SU-DHL-6 (cell line): ENCODE measurements at regions not wholly inside any gene's neighbourhood (a gene's known extent, or its start where the extent isn't known, plus 50 kb on each side); places are given as distances from the start of the nearest gene placed in this dataset.

Experiments used
- EZH2phosphoT487 ChIP-seq: fragments of 200-600 bp; sonication (generic), shearing (Covaris generic); conservative IDR thresholded peaks from 2 replicates; pipeline ENCODE4 v1.6.1; 2018; ENCODE audit warnings: mild to moderate bottlenecking, antibody characterized with exemption, low read length, moderate library complexity, mixed read lengths
- TF ChIP-seq, protein P1 (sequence below): fragments of 200-600 bp; sonication (generic); IDR thresholded peaks from one replicate; pipeline ENCODE4 v1.5.1; 2017; ENCODE audit warnings: antibody characterized with exemption, mild to moderate bottlenecking, low read length, moderate library complexity; ENCODE audit not compliant: insufficient read depth, poor library complexity, severe bottlenecking

DNA sequence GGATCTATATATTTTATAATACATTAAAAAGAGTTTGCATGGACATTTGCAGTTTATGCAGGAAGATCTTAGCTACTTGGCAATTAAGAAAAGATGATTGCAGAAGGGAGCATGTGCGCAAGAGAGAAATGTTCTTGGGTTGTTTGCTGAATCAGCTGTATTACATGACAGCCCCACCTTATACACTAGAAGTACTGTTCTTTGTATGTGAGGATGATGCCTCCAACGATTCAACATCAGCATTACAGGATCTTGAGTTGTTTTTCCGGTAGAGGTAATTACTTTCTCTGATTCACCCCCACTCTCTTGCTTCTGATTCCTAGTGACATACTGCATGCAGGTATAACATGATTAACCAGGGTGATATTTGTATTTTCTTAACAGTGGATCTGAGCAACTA, 140.8 kb downstream of the PCDH7 start:
- TF ChIP-seq, protein P1, sequence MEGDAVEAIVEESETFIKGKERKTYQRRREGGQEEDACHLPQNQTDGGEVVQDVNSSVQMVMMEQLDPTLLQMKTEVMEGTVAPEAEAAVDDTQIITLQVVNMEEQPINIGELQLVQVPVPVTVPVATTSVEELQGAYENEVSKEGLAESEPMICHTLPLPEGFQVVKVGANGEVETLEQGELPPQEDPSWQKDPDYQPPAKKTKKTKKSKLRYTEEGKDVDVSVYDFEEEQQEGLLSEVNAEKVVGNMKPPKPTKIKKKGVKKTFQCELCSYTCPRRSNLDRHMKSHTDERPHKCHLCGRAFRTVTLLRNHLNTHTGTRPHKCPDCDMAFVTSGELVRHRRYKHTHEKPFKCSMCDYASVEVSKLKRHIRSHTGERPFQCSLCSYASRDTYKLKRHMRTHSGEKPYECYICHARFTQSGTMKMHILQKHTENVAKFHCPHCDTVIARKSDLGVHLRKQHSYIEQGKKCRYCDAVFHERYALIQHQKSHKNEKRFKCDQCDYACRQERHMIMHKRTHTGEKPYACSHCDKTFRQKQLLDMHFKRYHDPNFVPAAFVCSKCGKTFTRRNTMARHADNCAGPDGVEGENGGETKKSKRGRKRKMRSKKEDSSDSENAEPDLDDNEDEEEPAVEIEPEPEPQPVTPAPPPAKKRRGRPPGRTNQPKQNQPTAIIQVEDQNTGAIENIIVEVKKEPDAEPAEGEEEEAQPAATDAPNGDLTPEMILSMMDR = no peak
- no peak for TF ChIP-seq EZH2phosphoT487
